ENCODE measurements at regions not wholly inside any gene's neighbourhood (a gene's known extent, or its start where the extent isn't known, plus 50 kb on each side); places are given as distances from the start of the nearest gene placed in this dataset.

- TF ChIP-seq POLR2A (IDR thresholded peaks at IDR 0.05; ENCODE audit: low read length) (no peak), GATA1 (IDR thresholded peaks at IDR 0.05; ENCODE audit: low read depth, low read length) (no peak)
Measured at GRCh38 chr5:36537724-36538123, 68.7 kb upstream of the SLC1A3 start.
